Heart left ventricle (tissue), 16 donors: ENCODE measurements at regions not wholly inside any gene's neighbourhood (a gene's known extent, or its start where the extent isn't known, plus 50 kb on each side); places are given as distances from the start of the nearest gene placed in this dataset.

ENCODE experiments used
- ATAC-seq, 4 donors: fragments of 200-7000 bp; cut with Tn5 transposase; one replicate each; pipeline ENCODE4 v1.9.1; 2020 to 2022; ENCODE audit warnings: moderate library complexity in 4 of 4, mild to moderate bottlenecking in 3 of 4, moderate number of reproducible peaks in 1 of 4
- DNase-seq, 5 donors: peaks; one replicate each; pipeline ENCODE4 v3.0.0-alpha.2; 2020
- H3K27ac ChIP-seq, 12 donors: fragments of 200-600 bp; sonication (generic) in 4 of 12; one replicate each; pipeline versions ENCODE4 v1.5.0 to v1.8.0; 2016 to 2022; ENCODE audit warnings: mild to moderate bottlenecking in 2 of 12
- H3K27me3 ChIP-seq, 9 donors: fragments of 200-600 bp; sonication (generic) in 2 of 9; one replicate each; pipeline versions ENCODE4 v1.5.1 to v1.8.0; 2016 to 2022; ENCODE audit warnings: mild to moderate bottlenecking in 3 of 9
- H3K36me3 ChIP-seq, 9 donors: fragments of 200-600 bp; sonication (generic) in 2 of 9; one replicate each; pipeline versions ENCODE4 v1.5.0 to v1.8.0; 2018 to 2022; ENCODE audit warnings: mild to moderate bottlenecking in 2 of 9
- H3K4me1 ChIP-seq, 12 donors: fragments of 200-600 bp; sonication (generic) in 4 of 12; one replicate each; pipeline versions ENCODE4 v1.5.0 to v1.8.0; 2016 to 2022; ENCODE audit warnings: mild to moderate bottlenecking in 3 of 12
- H3K4me3 ChIP-seq, 12 donors: fragments of 200-600 bp; sonication (generic) in 4 of 12; one replicate each; pipeline versions ENCODE4 v1.5.0 to v1.8.0; 2017 to 2022; ENCODE audit warnings: mild to moderate bottlenecking in 9 of 12, moderate library complexity in 4 of 12
- H3K9me3 ChIP-seq, 12 donors: fragments of 200-600 bp; sonication (generic) in 4 of 12; one replicate each; pipeline versions ENCODE4 v1.5.0 to v1.8.0; 2016 to 2022; ENCODE audit warnings: mild to moderate bottlenecking in 1 of 12
- POLR2A ChIP-seq, 2 donors: fragments of 450-650 bp; IDR thresholded peaks; one replicate each; pipeline ENCODE4 v1.6.1; 2017; ENCODE audit warnings: antibody characterized with exemption in 2 of 2, mild to moderate bottlenecking in 2 of 2, moderate library complexity in 2 of 2
- WGBS, 4 donors: extraction: QIAGEN DNeasy Blood & Tissue Kit in 2 of 4; methylation state at CpG; one replicate each; pipeline versions ENCODE4 v1.1.5 to v1.1.7; 2013 to 2018; 5-methylcytosine and 5-hydroxymethylcytosine counted together
- intact Hi-C, 10 donors: fragments of 100-400 bp; cut with DNase I; formaldehyde crosslinking; loops; one replicate each; pipeline versions ENCODE4 v1.11.1 to v1.14.2; 2022
- TF ChIP-seq, protein P1 (sequence below), 12 donors: fragments of 200-600 bp; sonication (generic) in 4 of 12; IDR thresholded peaks; one replicate each; pipeline versions ENCODE4 v1.5.0 to v1.8.0; 2018 to 2022; ENCODE audit warnings: antibody characterized with exemption in 12 of 12, mild to moderate bottlenecking in 5 of 12
- donor health status: ischemic (EF 13 %, LVEDD 7.1; RV severe dilation, severe dysfunction).
- donor health status: healthy with polysubstance abuse.
- donor health status: DM: no; HTN: yes; CAD: no.
- donor health status: DM: no; HTN: no; CAD: no.
- donor health status: ischemic (EF 25% LVEDD 6.9; RV normal size, moderate dysfunction).
- donor health status: ischemic (EF 25% LVEDD 5.7; RV mildly dilated, moderate dysfunction).
- donor health status: healthy.
- donor health status: DM: yes; HTN: yes; CAD: no.
- donor health status: ischemic (EF 35%, LVEDD 5.7; RV mildly dilated, moderate dysfunction).
- donor health status: nonischemic (EF 11% LVEDD 7.7; RV severe dilation, severe dysfunction).
- donor health status: DM: yes; HTN: yes; CAD: no.
- donor health status: PGD.
- donor health status: ischemic (EF 29% LVEDD 5.4; RV normal size, mild dysfunction).
- donor health status: nonischemic (EF 23%, LVEDD 6.1; RV moderate dilation, normal function).

- 30 to 41% (median 34%) methylated on average over 3 of the region's 3 CpGs for WGBS, 4 donors
- no peaks in the 10 kb centered on the region for H3K36me3 ChIP-seq
- DNase-seq (peak in 2 of 5 donors; percentile 9 to 30), ATAC-seq (peak in 3 of 4 donors; percentile 42 to 69 (median 56))
- H3K27ac ChIP-seq, result peak overlapping the region in 1 of 12 donors; percentile 28
- no peak overlapping the region for H3K4me3 ChIP-seq
- TF ChIP-seq, protein P1, sequence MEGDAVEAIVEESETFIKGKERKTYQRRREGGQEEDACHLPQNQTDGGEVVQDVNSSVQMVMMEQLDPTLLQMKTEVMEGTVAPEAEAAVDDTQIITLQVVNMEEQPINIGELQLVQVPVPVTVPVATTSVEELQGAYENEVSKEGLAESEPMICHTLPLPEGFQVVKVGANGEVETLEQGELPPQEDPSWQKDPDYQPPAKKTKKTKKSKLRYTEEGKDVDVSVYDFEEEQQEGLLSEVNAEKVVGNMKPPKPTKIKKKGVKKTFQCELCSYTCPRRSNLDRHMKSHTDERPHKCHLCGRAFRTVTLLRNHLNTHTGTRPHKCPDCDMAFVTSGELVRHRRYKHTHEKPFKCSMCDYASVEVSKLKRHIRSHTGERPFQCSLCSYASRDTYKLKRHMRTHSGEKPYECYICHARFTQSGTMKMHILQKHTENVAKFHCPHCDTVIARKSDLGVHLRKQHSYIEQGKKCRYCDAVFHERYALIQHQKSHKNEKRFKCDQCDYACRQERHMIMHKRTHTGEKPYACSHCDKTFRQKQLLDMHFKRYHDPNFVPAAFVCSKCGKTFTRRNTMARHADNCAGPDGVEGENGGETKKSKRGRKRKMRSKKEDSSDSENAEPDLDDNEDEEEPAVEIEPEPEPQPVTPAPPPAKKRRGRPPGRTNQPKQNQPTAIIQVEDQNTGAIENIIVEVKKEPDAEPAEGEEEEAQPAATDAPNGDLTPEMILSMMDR (IDR thresholded peaks at IDR 0.05), result no peak
- no peak for TF ChIP-seq POLR2A (IDR thresholded peaks at IDR 0.05)
- intact Hi-C loops, result no loop called here
- peaks cover 0 to 9% (median 0%) of the 10 kb centered on the region in 12 donors for H3K4me1 ChIP-seq
- peaks cover 0 to 6% (median 0%) of the 10 kb centered on the region in 12 donors for H3K9me3 ChIP-seq
- no peaks in the 10 kb centered on the region for H3K27me3 ChIP-seq
Measured at GRCh38 chr4:17072483-17072882, 174.0 kb upstream of the LDB2 start.

DNA sequence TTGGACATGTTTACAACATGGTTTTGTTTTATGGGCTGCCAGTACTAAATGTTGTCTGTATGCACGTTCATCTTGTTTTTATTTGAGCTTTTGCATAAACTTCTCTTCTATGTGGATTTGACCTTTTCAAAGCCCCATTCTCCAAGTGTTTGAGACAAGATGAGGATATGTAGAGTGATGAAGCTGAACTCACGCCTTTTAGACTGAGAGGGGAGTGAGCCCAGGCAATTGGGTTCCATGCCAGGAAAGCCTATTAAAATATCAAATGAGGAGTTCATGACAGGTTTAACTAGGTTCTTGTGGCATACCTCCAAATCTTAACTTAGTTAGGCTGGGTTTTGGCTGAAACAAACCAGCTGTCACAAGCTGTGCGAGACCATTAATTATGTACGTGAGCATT lies 170.4 kb upstream of the LDB2 start:
- H3K27ac ChIP-seq, result no peak overlapping the region
- H3K9me3 ChIP-seq, result peaks cover 0 to 6% (median 0%) of the 10 kb centered on the region in 12 donors
- no peak overlapping the region for H3K4me3 ChIP-seq
- H3K4me1 ChIP-seq, result peaks cover 0 to 9% (median 0%) of the 10 kb centered on the region in 12 donors
- no peak for ATAC-seq
- WGBS, 4 donors, result 63 to 75% (median 73%) methylated on average over 4 of the region's 4 CpGs
- no peaks in the 10 kb centered on the region for H3K27me3 ChIP-seq
- intact Hi-C loops, result no loop called here
- DNase-seq, result no peak
- TF ChIP-seq POLR2A (IDR thresholded peaks at IDR 0.05), result no peak
- TF ChIP-seq, protein P1 (IDR thresholded peaks at IDR 0.05), result no peak
- H3K36me3 ChIP-seq, result no peaks in the 10 kb centered on the region

GRCh38 chr4:17068392-17068791 lies 169.9 kb upstream of the LDB2 start:
- intact Hi-C loops, result no loop called here
- ATAC-seq, result no peak
- Histone ChIP-seq H3K27ac (no peak overlapping the region), H3K4me1 (peaks cover 0 to 9% (median 0%) of the 10 kb centered on the region in 12 donors), H3K9me3 (peaks cover 0 to 6% (median 0%) of the 10 kb centered on the region in 12 donors), H3K27me3 (no peaks in the 10 kb centered on the region), H3K4me3 (no peak overlapping the region), H3K36me3 (no peaks in the 10 kb centered on the region)
- TF ChIP-seq POLR2A (IDR thresholded peaks at IDR 0.05), result no peak
- TF ChIP-seq, protein P1 (IDR thresholded peaks at IDR 0.05), result no peak
- no peak for DNase-seq
- 76 to 84% (median 82%) methylated on average over 2 of the region's 2 CpGs for WGBS, 4 donors

DNA sequence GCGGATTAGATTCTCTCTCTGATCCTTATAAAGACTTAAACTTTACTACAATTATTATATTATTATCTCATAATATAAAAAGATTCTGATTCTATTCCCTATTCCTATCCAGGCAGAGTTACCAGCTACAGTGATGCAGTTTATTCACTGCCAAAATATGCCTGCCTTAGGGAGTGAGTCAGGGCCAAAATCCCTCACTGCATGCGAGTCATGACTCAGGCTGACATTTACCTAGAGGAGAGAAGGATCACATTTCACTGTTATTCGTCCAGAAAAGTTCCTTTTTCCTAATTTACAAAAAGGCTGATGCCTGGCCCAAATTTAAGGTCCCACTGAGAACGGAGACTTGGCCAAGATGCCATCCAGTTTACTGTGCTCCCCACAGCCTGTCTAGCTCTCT lies 168.5 kb upstream of the LDB2 start:
- Histone ChIP-seq H3K27me3 (no peaks in the 10 kb centered on the region), H3K27ac (no peak overlapping the region), H3K4me3 (no peak overlapping the region), H3K4me1 (peaks cover 0 to 4% (median 0%) of the 10 kb centered on the region in 12 donors), H3K36me3 (no peaks in the 10 kb centered on the region), H3K9me3 (peaks cover 0 to 6% (median 0%) of the 10 kb centered on the region in 12 donors)
- TF ChIP-seq, protein P1 (IDR thresholded peaks at IDR 0.05), result no peak
- TF ChIP-seq POLR2A (IDR thresholded peaks at IDR 0.05), result no peak
- intact Hi-C loops, result no loop called here
- ATAC-seq (peak in 1 of 4 donors; percentile 63), DNase-seq (no peak)
- WGBS, 4 donors, result 67 to 80% (median 77%) methylated on average over 4 of the region's 4 CpGs
